ENCODE measurements at regions not wholly inside any gene's neighbourhood (a gene's known extent, or its start where the extent isn't known, plus 50 kb on each side); places are given as distances from the start of the nearest gene placed in this dataset.

- TF ChIP-seq ZNF639 (tag by site-specific recombination; IDR thresholded peaks at IDR 0.05): no peak
- TF ChIP-seq ZNF175 (tag by site-specific recombination; IDR thresholded peaks at IDR 0.05): no peak
- no peak for TF ChIP-seq YY1 (tag by site-specific recombination; IDR thresholded peaks at IDR 0.05)
- no peak for TF ChIP-seq ZSCAN4 (tag by site-specific recombination; IDR thresholded peaks at IDR 0.05)
- no peak for TF ChIP-seq ZNF24 (tag by site-specific recombination; IDR thresholded peaks at IDR 0.05)
- no peak for TF ChIP-seq ZNF776 (tag by site-specific recombination; IDR thresholded peaks at IDR 0.05; ENCODE audit: borderline replicate concordance)
- TF ChIP-seq CTCF (tag by site-specific recombination; IDR thresholded peaks at IDR 0.05): no peak
- no peak for TF ChIP-seq MYNN (tag by site-specific recombination; IDR thresholded peaks at IDR 0.05; ENCODE audit: borderline replicate concordance)
- no peak for TF ChIP-seq REST (tag by site-specific recombination; IDR thresholded peaks at IDR 0.05)
- no peak for TF ChIP-seq ZBTB8A (tag by site-specific recombination; IDR thresholded peaks at IDR 0.05)
- TF ChIP-seq, protein P1, sequence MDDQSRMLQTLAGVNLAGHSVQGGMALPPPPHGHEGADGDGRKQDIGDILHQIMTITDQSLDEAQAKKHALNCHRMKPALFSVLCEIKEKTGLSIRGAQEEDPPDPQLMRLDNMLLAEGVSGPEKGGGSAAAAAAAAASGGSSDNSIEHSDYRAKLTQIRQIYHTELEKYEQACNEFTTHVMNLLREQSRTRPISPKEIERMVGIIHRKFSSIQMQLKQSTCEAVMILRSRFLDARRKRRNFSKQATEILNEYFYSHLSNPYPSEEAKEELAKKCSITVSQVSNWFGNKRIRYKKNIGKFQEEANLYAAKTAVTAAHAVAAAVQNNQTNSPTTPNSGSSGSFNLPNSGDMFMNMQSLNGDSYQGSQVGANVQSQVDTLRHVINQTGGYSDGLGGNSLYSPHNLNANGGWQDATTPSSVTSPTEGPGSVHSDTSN (CRISPR knock-in tag; IDR thresholded peaks at IDR 0.05): no peak
These were observed 159.4 kb upstream of the GCFC2 start for GRCh38 chr2:75870133-75870532.

Data from HEK293 (cell line).